ENCODE measurements at regions not wholly inside any gene's neighbourhood (a gene's known extent, or its start where the extent isn't known, plus 50 kb on each side); places are given as distances from the start of the nearest gene placed in this dataset.

- H3K27me3 Mint-ChIP-seq, result peaks cover 0 to 5% (median 0%) of the 10 kb centered on the region in 5 donors
- ATAC-seq (no peak), DNase-seq (no peak)
- H3K4me3 Mint-ChIP-seq, result no peak overlapping the region
- POLR2A ChIA-PET, result interaction anchor here (1.8 kb wide), 1 partner anchor 8 kb away, joined by 5 read pairs; no protein-coding TSS in a partner anchor
- H3K36me3 Mint-ChIP-seq, result peaks cover 0 to 4% (median 0%) of the 10 kb centered on the region in 3 donors
- peaks cover 0 to 9% (median 3%) of the 10 kb centered on the region in 9 donors for H3K9me3 Mint-ChIP-seq
- H3K4me1 Mint-ChIP-seq, result peaks cover 7 to 28% (median 17%) of the 10 kb centered on the region in 4 donors
- H3K27ac Mint-ChIP-seq, result peak overlapping the region in 2 of 10 donors; percentile 5 to 15
Measured at GRCh38 chr11:95671768-95672167, 117.8 kb downstream of the FAM76B start.

- H3K4me3 Mint-ChIP-seq, result no peak overlapping the region
- H3K9me3 Mint-ChIP-seq, result peaks cover 0 to 18% (median 12%) of the 10 kb centered on the region in 9 donors
- H3K27me3 Mint-ChIP-seq, result no peaks in the 10 kb centered on the region
- no peak for DNase-seq
- POLR2A ChIA-PET, result no interaction called here
- no peak overlapping the region for H3K27ac Mint-ChIP-seq
- no peak for ATAC-seq
- H3K4me1 Mint-ChIP-seq, result peaks cover 0 to 5% (median 2%) of the 10 kb centered on the region in 4 donors
- H3K36me3 Mint-ChIP-seq, result peaks cover 0 to 16% (median 11%) of the 10 kb centered on the region in 3 donors
Measured at GRCh38 chr11:95668131-95668530, 121.5 kb downstream of the FAM76B start.

GRCh38 chr11:95661162-95661561, 128.4 kb downstream of the FAM76B start:
- Mint-ChIP-seq H3K36me3 (peaks cover 0 to 12% (median 11%) of the 10 kb centered on the region in 3 donors), H3K9me3 (peaks cover 0 to 25% (median 9%) of the 10 kb centered on the region in 9 donors), H3K4me3 (no peak overlapping the region), H3K27ac (peak overlapping the region in 3 of 10 donors; percentile 22 to 57 (median 47)), H3K4me1 (peaks cover 3 to 23% (median 15%) of the 10 kb centered on the region in 4 donors), H3K27me3 (no peaks in the 10 kb centered on the region)
- ATAC-seq, result no peak
- no peak for DNase-seq
- POLR2A ChIA-PET, result no interaction called here

DNA sequence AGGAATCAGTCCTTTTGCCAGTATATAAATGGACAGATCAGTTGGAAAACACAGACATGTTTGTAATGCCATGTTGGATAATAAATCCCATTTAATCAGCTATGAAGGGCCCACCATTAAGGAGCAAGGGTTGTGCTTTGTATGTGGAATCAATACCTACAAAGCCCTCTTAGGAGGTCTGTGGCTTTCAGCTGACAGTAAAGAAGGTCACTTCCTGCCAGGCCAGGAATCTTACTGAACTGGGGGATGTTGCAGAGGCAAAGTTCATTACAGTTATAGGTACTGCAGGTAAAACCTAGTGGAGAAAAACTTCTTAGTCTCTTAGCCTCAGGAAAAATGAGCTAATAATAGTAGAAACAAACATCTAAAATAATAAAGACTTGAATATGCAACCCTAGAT, 129.5 kb downstream of the FAM76B start:
- Mint-ChIP-seq H3K9me3 (peaks cover 0 to 16% (median 2%) of the 10 kb centered on the region in 9 donors), H3K4me3 (peak overlapping the region in 1 of 10 donors; percentile 12), H3K27me3 (no peaks in the 10 kb centered on the region), H3K4me1 (peaks cover 6 to 23% (median 15%) of the 10 kb centered on the region in 4 donors), H3K36me3 (peaks cover 0 to 2% (median under 1%) of the 10 kb centered on the region in 3 donors), H3K27ac (peak overlapping the region in 6 of 10 donors; percentile 25 to 51 (median 42))
- DNase-seq (peak in 1 of 10 donors; percentile 10), ATAC-seq (peak in 1 of 2 donors; percentile 67)
- POLR2A ChIA-PET, result interaction anchor here (1.0 kb wide), 1 partner anchor 21 kb away, joined by 3 read pairs; no protein-coding TSS in a partner anchor

DNA sequence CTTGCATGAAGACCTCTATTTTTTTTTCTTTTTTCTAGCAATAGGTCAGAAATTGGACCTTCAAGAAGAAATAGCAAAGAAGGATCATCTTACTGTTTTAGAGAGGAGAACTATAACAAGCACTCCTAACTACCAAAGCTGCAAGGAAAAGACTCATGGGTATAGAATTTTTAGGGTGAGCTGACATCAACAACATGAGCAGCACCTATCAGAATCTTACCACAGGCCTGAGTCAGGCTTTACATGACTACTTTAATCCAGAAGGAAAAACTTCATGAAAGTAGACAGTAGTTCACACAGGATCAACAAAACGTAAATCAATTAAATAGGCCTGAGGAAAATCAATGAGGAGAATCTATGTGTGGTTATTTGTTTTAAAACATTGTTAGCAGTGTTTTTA, 130.5 kb downstream of the FAM76B start:
- Mint-ChIP-seq H3K4me1 (peaks cover 6 to 23% (median 15%) of the 10 kb centered on the region in 4 donors), H3K36me3 (peaks cover 0 to 1% (median 0%) of the 10 kb centered on the region in 3 donors), H3K4me3 (no peak overlapping the region), H3K9me3 (peaks cover 0 to 11% (median 0%) of the 10 kb centered on the region in 9 donors), H3K27me3 (no peaks in the 10 kb centered on the region), H3K27ac (peak overlapping the region in 4 of 10 donors; percentile 6 to 67 (median 29))
- ATAC-seq (no peak), DNase-seq (no peak)
- POLR2A ChIA-PET, result no interaction called here

- no peak overlapping the region for H3K27ac Mint-ChIP-seq
- H3K4me3 Mint-ChIP-seq, result no peak overlapping the region
- POLR2A ChIA-PET, result no interaction called here
- no peak for ATAC-seq
- no peaks in the 10 kb centered on the region for H3K36me3 Mint-ChIP-seq
- H3K27me3 Mint-ChIP-seq, result peaks cover 0 to 4% (median 0%) of the 10 kb centered on the region in 5 donors
- H3K9me3 Mint-ChIP-seq, result no peaks in the 10 kb centered on the region
- peaks cover 4 to 17% (median 12%) of the 10 kb centered on the region in 4 donors for H3K4me1 Mint-ChIP-seq
- no peak for DNase-seq
Measured at GRCh38 chr11:95655536-95655935, 134.0 kb downstream of the FAM76B start.

GRCh38 chr11:95653680-95654079, 135.9 kb downstream of the FAM76B start:
- POLR2A ChIA-PET, result no interaction called here
- no peak overlapping the region for H3K4me3 Mint-ChIP-seq
- no peak for ATAC-seq
- peaks cover 0 to 6% (median 3%) of the 10 kb centered on the region in 4 donors for H3K4me1 Mint-ChIP-seq
- no peaks in the 10 kb centered on the region for H3K36me3 Mint-ChIP-seq
- peaks cover 0 to 11% (median 0%) of the 10 kb centered on the region in 5 donors for H3K27me3 Mint-ChIP-seq
- H3K27ac Mint-ChIP-seq, result no peak overlapping the region
- H3K9me3 Mint-ChIP-seq, result no peaks in the 10 kb centered on the region
- no peak for DNase-seq

GRCh38 chr11:95653099-95653498, 136.5 kb downstream of the FAM76B start:
- Mint-ChIP-seq H3K4me3 (no peak overlapping the region), H3K27me3 (peaks cover 0 to 11% (median 0%) of the 10 kb centered on the region in 5 donors), H3K9me3 (no peaks in the 10 kb centered on the region), H3K27ac (no peak overlapping the region), H3K36me3 (no peaks in the 10 kb centered on the region), H3K4me1 (peaks cover 0 to 6% (median 2%) of the 10 kb centered on the region in 4 donors)
- DNase-seq, result no peak
- POLR2A ChIA-PET, result no interaction called here
- no peak for ATAC-seq

DNA sequence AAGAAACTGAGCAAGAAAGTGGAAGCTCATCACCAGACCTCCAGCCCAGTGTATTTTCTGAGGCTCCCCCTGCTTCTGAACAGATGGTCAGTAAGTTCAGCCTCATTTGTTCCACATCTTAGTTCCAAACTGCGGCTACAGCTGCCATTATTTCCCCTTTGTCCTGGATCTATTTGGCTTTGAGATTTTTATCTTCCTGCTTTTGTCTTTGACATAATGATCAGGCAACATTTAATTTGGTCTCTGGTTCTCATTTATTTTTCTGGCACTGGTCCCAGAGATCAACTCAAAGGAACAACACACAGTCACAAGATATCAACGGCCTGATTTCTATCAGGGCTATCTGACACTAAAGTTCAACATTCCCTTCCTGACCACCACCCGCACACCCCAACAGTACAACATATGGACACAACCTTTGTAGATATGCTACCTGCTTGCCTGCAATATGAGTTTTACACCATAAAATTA, 137.5 kb downstream of the FAM76B start:
- POLR2A ChIA-PET, result no interaction called here
- Mint-ChIP-seq H3K4me1 (peaks cover 0 to 8% (median 3%) of the 10 kb centered on the region in 4 donors), H3K9me3 (peaks cover 0 to under 1% (median 0%) of the 10 kb centered on the region in 9 donors), H3K27me3 (peaks cover 0 to 11% (median 0%) of the 10 kb centered on the region in 5 donors), H3K36me3 (no peaks in the 10 kb centered on the region), H3K4me3 (no peak overlapping the region), H3K27ac (no peak overlapping the region)
- ATAC-seq, result no peak
- no peak for DNase-seq

- Mint-ChIP-seq H3K4me3 (peak overlapping the region in 1 of 10 donors; percentile 20), H3K27me3 (peaks cover 0 to 11% (median 0%) of the 10 kb centered on the region in 5 donors), H3K27ac (peak overlapping the region in 1 of 10 donors; percentile 63), H3K4me1 (peaks cover 0 to 8% (median 3%) of the 10 kb centered on the region in 4 donors), H3K36me3 (peaks cover 0 to 6% (median 4%) of the 10 kb centered on the region in 3 donors), H3K9me3 (peaks cover 0 to 7% (median 1%) of the 10 kb centered on the region in 9 donors)
- DNase-seq (no peak), ATAC-seq (no peak)
- POLR2A ChIA-PET, result no interaction called here
Measured at GRCh38 chr11:95650276-95650675, 139.3 kb downstream of the FAM76B start.

- H3K4me1 Mint-ChIP-seq, result peaks cover 0 to 8% (median 2%) of the 10 kb centered on the region in 4 donors
- ATAC-seq (no peak), DNase-seq (no peak)
- H3K9me3 Mint-ChIP-seq, result peaks cover 0 to 7% (median 2%) of the 10 kb centered on the region in 9 donors
- H3K27me3 Mint-ChIP-seq, result peaks cover 0 to 11% (median 0%) of the 10 kb centered on the region in 5 donors
- POLR2A ChIA-PET, result no interaction called here
- H3K27ac Mint-ChIP-seq, result no peak overlapping the region
- peaks cover 0 to 6% (median 4%) of the 10 kb centered on the region in 3 donors for H3K36me3 Mint-ChIP-seq
- H3K4me3 Mint-ChIP-seq, result no peak overlapping the region
Measured at GRCh38 chr11:95647871-95648270, 141.7 kb downstream of the FAM76B start.

DNA sequence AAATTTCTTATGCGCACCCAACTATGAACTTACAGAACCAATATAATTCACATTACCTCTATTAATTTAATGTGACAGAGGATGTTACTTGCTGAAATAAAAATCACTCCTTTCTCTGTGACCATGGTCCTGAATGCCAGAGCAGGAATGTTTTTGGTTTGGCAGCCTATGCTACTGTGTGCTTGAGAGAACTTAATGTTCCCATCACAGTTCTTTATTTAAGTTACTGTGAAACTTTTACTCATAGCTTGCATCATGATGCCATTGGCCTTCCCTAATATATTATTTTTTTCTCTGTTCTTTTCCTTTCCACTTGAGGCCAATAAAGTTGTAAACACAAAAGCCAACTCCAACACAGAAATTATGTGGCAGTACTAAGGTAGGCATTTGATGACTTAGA, 142.2 kb downstream of the FAM76B start:
- ATAC-seq (no peak), DNase-seq (no peak)
- POLR2A ChIA-PET, result interaction anchor here (0.6 kb wide), 1 partner anchor 49 kb away, joined by 5 read pairs; no protein-coding TSS in a partner anchor
- H3K4me1 Mint-ChIP-seq, result peaks cover 0 to 9% (median 4%) of the 10 kb centered on the region in 4 donors
- H3K4me3 Mint-ChIP-seq, result no peak overlapping the region
- no peak overlapping the region for H3K27ac Mint-ChIP-seq
- H3K36me3 Mint-ChIP-seq, result peaks cover 0 to 6% (median 4%) of the 10 kb centered on the region in 3 donors
- H3K9me3 Mint-ChIP-seq, result peaks cover 0 to 7% (median 2%) of the 10 kb centered on the region in 9 donors
- peaks cover 0 to 11% (median 0%) of the 10 kb centered on the region in 5 donors for H3K27me3 Mint-ChIP-seq

GRCh38 chr11:95641495-95641894, 148.1 kb downstream of the FAM76B start:
- peak; percentile 70 to 92 for ATAC-seq
- POLR2A ChIA-PET, result interaction anchor here (1.5 kb wide), 1 partner anchor 58 kb away, joined by 5 read pairs; no protein-coding TSS in a partner anchor
- peaks cover 4 to 20% (median 12%) of the 10 kb centered on the region in 4 donors for H3K4me1 Mint-ChIP-seq

More at GRCh38 chr11:95641495-95641894, 148.1 kb downstream of the FAM76B start:
- Mint-ChIP-seq H3K27me3 (no peaks in the 10 kb centered on the region), H3K9me3 (peaks cover 0 to 10% (median 6%) of the 10 kb centered on the region in 9 donors), H3K36me3 (peaks cover 0 to 7% (median 7%) of the 10 kb centered on the region in 3 donors), H3K4me3 (peak overlapping the region in 8 of 10 donors; percentile 19 to 63 (median 45)), H3K27ac (peak overlapping the region; percentile 61 to 94 (median 86))
- peak in 5 of 10 donors; percentile 12 to 54 (median 27) for DNase-seq
